HG03460 (cell line): ENCODE measurements at regions not wholly inside any gene's neighbourhood (a gene's known extent, or its start where the extent isn't known, plus 50 kb on each side); places are given as distances from the start of the nearest gene placed in this dataset.

ENCODE experiments used
- ATAC-seq: cut with Tn5 transposase; IDR thresholded peaks from one replicate; pipeline ENCODE4 v1.9.1; 2021; ENCODE audit not compliant: unreplicated experiment

- ATAC-seq, result no peak
Observed at GRCh38 chr1:218809625-218810024, 364.1 kb upstream of the LYPLAL1 start.

GRCh38 chr1:218810306-218810705 is 363.4 kb upstream of the LYPLAL1 start:
- no peak for ATAC-seq

GRCh38 chr1:218811497-218811896 is 362.2 kb upstream of the LYPLAL1 start:
- no peak for ATAC-seq

- ATAC-seq, result no peak
Observed at GRCh38 chr1:218812360-218812759, 361.3 kb upstream of the LYPLAL1 start.

GRCh38 chr1:218813237-218813636 is 360.4 kb upstream of the LYPLAL1 start:
- no peak for ATAC-seq

GRCh38 chr1:218815076-218815475 is 358.6 kb upstream of the LYPLAL1 start:
- no peak for ATAC-seq

DNA sequence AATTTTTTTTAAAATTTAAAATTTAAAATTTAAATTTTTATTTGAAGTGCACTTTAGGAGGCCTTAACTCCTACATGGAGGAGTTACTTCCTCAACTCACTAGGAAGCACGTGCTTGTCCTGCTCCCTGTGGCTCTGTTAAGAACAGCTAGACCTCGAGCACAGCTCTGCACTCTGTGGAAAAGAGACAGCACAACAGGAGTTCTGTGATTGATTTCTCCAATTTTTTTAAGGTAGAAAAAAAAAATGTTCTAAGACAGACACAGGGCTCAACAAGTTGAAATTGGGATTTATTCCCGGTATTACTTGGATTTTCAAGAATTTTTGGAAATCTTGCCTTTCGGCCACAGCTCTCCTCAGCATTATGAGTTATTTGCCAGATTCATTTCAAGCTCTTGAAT is 356.6 kb upstream of the LYPLAL1 start:
- ATAC-seq, result no peak

DNA sequence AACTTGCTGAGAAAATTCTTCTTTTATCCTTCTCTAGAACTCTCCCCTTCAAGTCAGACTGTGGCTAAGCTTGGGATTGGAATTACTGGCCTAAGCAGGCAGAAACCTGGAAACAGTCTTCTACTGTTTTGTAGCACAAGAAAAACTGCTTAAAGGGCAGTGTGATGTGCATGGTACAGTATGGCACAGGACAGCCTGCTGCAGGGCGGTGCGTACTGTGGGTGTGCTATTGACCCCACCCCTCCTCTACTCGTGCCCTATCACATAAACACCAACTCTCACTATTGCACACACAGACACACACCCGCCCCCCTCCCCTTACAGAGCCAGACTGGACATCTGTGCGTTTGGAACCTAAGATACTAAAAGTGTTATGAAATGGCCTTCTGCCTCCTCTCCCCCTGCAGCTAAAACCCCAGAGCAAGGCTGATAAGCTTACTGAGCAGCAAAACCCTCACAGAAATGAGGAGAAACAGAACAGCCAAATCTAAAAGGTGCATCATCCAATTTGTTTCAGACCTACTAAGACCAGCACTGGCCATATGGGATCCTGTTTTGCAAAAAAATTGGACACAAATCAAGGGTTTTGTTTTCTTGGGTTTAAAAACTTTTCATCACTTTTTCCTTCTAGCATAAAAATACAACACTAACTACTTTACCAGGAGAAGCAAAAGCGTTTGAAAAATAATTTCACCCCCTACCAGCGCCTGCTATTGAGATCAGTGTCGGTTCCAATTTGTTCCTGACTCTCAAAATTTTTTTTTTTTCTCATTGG is 355.8 kb upstream of the LYPLAL1 start:
- ATAC-seq, result no peak

DNA sequence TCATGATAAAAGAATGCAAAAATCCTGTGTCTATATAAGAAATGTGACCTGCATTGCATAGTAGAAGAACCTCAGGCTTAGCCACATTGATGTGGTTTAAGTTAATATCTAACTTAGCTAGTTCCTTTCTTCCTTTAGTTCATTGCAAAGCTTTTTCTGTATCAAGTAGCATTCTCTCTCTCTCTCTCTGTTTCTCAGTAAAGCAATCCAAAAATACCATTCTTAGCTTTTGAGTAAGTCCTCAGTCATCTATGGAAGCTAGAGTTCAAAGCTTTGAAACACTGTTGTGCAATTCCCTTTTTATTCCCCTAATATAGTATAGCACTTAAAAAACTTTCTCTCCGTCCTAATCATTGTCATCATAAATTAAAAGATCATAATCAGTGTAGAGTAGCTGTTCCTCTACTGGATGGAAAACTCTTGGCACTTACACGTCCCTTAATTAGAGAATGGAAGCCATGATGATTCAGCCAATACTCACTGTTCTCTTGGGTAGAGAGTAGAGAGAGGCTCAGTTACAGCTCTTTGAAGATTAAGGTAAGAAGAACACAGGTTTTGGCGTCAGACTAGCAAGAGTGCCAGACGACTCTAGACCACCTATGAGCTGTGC is 350.3 kb upstream of the LYPLAL1 start:
- ATAC-seq, result no peak

DNA sequence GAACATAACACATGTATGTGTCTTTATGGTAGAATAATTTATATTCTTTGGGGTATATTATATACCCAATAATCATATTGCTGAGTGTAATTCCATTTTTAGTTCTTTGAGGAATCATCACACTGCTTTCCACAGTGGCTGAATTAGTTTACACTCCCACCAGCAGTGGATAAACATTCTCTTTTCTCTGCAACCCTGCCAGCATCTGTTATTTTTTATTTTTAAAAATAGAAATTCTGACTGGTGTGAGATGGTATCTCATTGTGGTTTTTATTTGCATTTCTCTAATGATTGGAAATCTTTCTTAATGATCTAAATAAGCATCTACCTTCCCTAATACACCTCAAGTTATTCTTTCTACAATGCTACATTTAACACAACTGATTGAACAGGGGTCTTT is 346.2 kb upstream of the LYPLAL1 start:
- ATAC-seq, result no peak

DNA sequence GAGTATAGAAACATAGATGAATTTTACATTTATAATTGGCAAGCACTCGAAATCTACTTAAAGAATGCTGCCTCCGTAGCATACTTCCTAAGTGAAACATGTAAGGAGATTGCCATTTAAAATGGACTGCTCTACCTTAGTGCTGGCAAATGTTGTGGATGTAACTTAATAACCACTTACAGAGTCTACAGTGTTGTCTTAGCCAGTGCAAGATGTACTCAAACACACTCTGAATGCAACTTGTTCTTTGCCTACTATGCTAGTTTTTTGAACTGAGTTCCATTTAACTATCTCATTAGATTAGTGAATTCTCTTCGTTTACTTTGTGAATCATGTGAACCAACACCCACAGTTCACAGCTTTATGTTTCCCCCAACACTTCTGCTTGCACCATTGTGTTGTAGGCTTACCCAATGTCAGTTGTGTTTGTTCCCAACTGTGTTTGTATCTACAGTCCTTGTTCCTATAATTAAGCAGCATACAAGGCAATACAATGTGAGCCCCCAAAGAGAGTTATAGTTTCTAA is 345.5 kb upstream of the LYPLAL1 start:
- no peak for ATAC-seq

DNA sequence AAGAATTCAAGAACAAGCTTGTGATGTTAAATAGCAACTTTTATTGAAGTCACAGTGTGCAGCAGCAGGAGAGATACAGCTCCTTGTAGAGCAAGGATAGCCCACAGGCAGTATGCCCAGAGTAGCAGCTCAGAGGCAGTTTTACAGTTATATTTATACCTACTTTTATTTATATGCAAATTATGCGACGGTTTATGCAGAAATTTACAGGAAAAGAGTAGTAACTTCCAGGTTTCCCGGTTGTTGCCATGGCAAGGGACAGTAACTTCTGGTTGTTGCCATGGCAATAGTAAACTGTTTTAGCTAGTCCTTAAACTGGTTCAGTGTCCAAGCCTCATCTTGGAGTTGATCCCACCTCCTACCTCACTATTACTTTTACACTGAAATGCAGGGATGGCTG is 344.6 kb upstream of the LYPLAL1 start:
- no peak for ATAC-seq

GRCh38 chr1:218835609-218836008 is 338.1 kb upstream of the LYPLAL1 start:
- ATAC-seq, result no peak

GRCh38 chr1:218836264-218836663 is 337.4 kb upstream of the LYPLAL1 start:
- ATAC-seq, result no peak

- no peak for ATAC-seq
Observed at GRCh38 chr1:218837051-218837450, 336.6 kb upstream of the LYPLAL1 start.

GRCh38 chr1:218845589-218845988 is 328.1 kb upstream of the LYPLAL1 start:
- ATAC-seq, result no peak

- ATAC-seq, result no peak
Observed at GRCh38 chr1:218846181-218846580, 327.5 kb upstream of the LYPLAL1 start.

DNA sequence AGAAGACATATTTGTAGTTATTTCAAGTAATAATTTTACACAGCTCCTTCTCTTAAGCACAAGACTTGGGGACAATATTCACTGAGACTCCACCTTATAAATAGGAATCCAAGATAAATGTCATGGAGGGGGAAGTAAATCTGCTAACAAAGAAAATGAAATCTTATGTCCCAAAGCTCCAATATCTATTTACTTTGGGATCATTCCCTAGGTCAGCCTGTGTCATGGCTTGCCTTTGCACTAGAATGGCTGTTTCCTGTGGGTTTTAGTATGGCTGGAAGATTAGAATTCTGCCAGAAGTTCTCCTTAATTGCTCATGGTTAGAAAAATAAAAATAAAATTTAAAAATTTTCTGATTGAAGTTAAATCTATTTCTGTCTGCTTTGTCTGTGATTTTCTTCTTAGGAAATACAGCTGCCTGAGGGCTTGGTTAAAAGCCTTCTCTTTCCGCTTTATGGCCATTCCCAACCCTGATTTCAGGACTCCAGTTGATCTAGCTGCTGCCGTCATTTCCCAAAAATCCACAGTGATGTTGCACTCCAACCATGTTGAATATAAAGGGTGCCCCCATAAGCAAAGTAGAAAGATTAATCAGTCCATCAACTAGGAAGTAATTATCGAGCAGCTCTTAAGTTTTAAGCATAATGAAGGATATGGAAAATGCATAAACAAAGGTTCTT is 326.4 kb upstream of the LYPLAL1 start:
- no peak for ATAC-seq

GRCh38 chr1:218848009-218848408 is 325.7 kb upstream of the LYPLAL1 start:
- ATAC-seq, result no peak

GRCh38 chr1:218850367-218850766 is 323.3 kb upstream of the LYPLAL1 start:
- ATAC-seq, result no peak

DNA sequence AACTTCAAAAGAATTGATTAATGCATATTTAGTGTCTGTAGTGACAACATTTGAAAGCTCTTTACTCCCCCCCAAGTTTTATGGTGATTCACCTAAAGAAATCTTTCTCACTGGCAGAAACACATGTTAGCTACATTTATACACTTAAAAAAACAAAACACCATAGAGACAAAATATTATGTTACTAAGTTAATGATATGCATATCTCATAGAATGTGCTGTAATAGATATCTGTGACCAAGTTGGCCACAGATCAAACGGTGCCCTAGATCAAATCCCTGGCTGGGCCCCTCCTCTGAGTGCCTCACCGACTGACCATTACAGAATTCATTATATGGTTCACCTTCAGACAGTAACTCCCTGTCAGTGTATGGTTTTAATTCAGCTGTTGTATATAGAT is 322.1 kb upstream of the LYPLAL1 start:
- ATAC-seq, result no peak

- no peak for ATAC-seq
Observed at GRCh38 chr1:218852527-218852926, 321.2 kb upstream of the LYPLAL1 start.
